Left lobe of liver (tissue), 2 donors: ENCODE measurements at regions not wholly inside any gene's neighbourhood (a gene's known extent, or its start where the extent isn't known, plus 50 kb on each side); places are given as distances from the start of the nearest gene placed in this dataset.

ENCODE experiments used
- ATAC-seq: fragments of 200-7000 bp; cut with Tn5 transposase; one replicate; pipeline ENCODE4 v1.9.1; 2020; ENCODE audit warnings: mild to moderate bottlenecking, moderate library complexity
- DNase-seq: peaks from one replicate; pipeline ENCODE4 v3.0.0-alpha.2; 2020; ENCODE audit warnings: low spot score
- donor health status: DM: no; HTN: no; CAD: no; lungs with moderate emphysema.
- donor health status: DM: no; HTN: yes; CAD: no.

- ATAC-seq (no peak), DNase-seq (no peak)
Observed at GRCh38 chr13:61039302-61039701, 376.3 kb downstream of the PCDH20 start.

- no peak for ATAC-seq
Observed at GRCh38 chr13:61036715-61037114, 378.9 kb downstream of the PCDH20 start.

DNA sequence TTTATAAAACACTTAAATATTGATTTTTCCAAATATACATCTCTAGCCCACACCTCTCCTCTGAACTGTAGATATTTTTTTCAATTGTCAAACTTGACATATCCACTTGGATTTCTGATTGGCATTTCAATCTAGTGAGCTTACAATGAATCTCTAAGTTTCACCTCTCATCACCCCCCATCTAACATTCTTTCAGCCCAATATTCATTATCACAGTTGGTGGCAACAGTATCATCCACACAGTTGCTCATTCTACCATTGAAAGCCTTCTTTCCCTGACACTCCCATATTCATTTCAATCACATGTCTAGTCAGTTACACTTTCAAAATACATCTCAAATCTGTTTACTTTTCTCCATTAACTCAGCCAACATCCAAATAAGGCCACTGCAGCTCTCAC, 385.2 kb downstream of the PCDH20 start:
- ATAC-seq (no peak), DNase-seq (no peak)

More at GRCh38 chr13:61036715-61037114, 378.9 kb downstream of the PCDH20 start:
- DNase-seq, result no peak

- DNase-seq, result no peak
- no peak for ATAC-seq
Observed at GRCh38 chr13:61029064-61029463, 386.6 kb downstream of the PCDH20 start.

- no peak for DNase-seq
- ATAC-seq, result no peak
Observed at GRCh38 chr13:61024046-61024445, 391.6 kb downstream of the PCDH20 start.

GRCh38 chr13:61021838-61022237, 393.8 kb downstream of the PCDH20 start:
- DNase-seq (no peak), ATAC-seq (no peak)

GRCh38 chr13:61013796-61014195, 401.9 kb downstream of the PCDH20 start:
- ATAC-seq, result no peak
- DNase-seq, result no peak

GRCh38 chr13:61010358-61010757, 405.3 kb downstream of the PCDH20 start:
- DNase-seq (no peak), ATAC-seq (no peak)

DNA sequence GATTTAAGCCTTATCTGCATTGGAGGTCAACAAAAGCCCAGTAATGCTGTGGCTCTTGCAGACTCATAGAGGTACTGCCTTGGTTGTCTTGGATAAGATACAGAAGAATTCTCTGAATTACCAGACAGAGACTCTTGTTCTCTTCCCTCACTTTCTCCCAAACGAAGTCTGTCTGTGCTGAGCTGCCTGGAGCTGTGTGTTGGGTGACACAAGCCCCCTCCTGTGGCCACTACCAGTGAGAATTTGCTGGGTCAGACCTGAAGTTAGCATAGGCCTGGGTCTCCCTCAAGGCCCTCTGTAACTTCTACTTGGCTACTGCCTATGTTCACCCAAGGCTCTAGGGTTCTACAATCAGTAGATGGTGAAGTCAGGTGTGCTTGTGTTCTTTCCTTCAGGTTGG, 413.0 kb downstream of the PCDH20 start:
- no peak for ATAC-seq
- DNase-seq, result no peak

- no peak for DNase-seq
Observed at GRCh38 chr13:60990032-60990733, 425.5 kb downstream of the PCDH20 start.

GRCh38 chr13:60986301-60986700, 429.3 kb downstream of the PCDH20 start:
- no peak for DNase-seq
- no peak for ATAC-seq

More at GRCh38 chr13:60990032-60990733, 425.5 kb downstream of the PCDH20 start:
- no peak for ATAC-seq

- ATAC-seq, result no peak
- DNase-seq, result no peak
Observed at GRCh38 chr13:60981407-60981806, 434.2 kb downstream of the PCDH20 start.

- DNase-seq (no peak), ATAC-seq (no peak)
Observed at GRCh38 chr13:60976367-60976766, 439.3 kb downstream of the PCDH20 start.

DNA sequence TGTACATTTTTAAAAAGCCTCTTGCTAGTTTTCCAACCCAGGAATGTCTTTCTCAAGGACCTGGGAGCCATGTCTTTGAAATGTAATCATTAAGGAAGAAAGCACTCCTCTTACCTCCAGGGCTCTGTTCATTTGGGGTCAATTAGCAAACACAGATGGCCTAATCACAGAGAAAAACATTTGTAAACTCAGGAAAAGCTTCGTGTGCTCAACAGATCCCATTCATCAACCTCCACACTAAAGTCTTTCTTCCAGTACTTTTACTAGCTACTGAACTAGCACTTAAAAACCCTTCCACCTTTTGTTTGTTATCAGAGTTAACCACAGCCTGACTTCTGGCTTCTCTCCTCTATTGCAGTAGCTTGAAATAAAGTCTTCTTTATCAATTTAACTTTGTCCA, 441.4 kb downstream of the PCDH20 start:
- DNase-seq, result no peak
- ATAC-seq, result no peak

- ATAC-seq (no peak), DNase-seq (no peak)
Observed at GRCh38 chr13:60973529-60973928, 442.1 kb downstream of the PCDH20 start.

DNA sequence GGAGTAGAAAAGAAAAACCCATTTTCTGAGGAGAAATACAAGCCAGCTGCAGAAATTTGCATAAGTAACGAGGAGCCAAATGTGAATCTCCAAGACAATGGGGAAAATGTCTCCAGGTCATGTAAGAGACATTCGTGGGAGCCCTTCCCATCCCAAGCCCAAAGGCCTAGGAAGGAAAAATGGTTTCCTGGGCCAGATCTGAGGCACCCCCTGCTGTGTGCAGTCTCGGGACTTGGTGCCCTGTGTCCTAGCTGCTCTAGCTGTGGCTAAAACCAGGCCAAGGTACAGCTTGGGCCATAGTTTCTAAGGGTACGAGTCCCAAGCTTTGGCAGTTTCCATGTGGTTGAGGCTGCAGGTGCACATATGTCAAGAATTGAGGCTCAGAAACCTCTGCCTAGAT, 444.9 kb downstream of the PCDH20 start:
- DNase-seq (no peak), ATAC-seq (no peak)

DNA sequence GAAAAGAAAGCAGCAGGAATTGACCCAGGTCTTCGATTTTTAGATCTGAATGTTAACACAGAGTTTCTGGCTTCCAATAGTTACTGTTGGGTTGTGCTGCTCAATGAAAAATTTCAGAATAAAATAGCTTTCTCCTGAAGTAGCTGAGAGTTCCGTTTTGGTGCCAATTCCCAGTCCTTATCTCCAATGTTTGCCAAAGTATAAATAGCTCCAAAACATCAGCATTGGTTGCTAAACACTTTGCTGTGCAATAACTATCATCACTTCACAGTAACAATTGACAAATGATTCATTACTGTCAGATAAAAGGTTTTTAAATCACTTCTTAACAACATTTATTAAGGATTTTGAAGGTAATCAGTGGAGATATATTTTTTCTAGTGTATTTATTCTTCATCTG, 446.0 kb downstream of the PCDH20 start:
- DNase-seq (no peak), ATAC-seq (no peak)

- no peak for ATAC-seq
Observed at GRCh38 chr13:60959427-60959826, 456.2 kb downstream of the PCDH20 start.

GRCh38 chr13:60957816-60958215, 457.8 kb downstream of the PCDH20 start:
- DNase-seq (no peak), ATAC-seq (no peak)

More at GRCh38 chr13:60959427-60959826, 456.2 kb downstream of the PCDH20 start:
- no peak for DNase-seq

GRCh38 chr13:60945396-60945795, 470.3 kb downstream of the PCDH20 start:
- ATAC-seq (no peak), DNase-seq (no peak)

- no peak for DNase-seq
- no peak for ATAC-seq
Observed at GRCh38 chr13:60944863-60945262, 470.8 kb downstream of the PCDH20 start.

GRCh38 chr13:60944016-60944415, 471.6 kb downstream of the PCDH20 start:
- no peak for ATAC-seq

GRCh38 chr13:60936281-60936680, 479.4 kb downstream of the PCDH20 start:
- ATAC-seq (no peak), DNase-seq (no peak)

More at GRCh38 chr13:60944016-60944415, 471.6 kb downstream of the PCDH20 start:
- DNase-seq, result no peak
